ENCODE measurements at regions not wholly inside any gene's neighbourhood (a gene's known extent, or its start where the extent isn't known, plus 50 kb on each side); places are given as distances from the start of the nearest gene placed in this dataset.

DNA sequence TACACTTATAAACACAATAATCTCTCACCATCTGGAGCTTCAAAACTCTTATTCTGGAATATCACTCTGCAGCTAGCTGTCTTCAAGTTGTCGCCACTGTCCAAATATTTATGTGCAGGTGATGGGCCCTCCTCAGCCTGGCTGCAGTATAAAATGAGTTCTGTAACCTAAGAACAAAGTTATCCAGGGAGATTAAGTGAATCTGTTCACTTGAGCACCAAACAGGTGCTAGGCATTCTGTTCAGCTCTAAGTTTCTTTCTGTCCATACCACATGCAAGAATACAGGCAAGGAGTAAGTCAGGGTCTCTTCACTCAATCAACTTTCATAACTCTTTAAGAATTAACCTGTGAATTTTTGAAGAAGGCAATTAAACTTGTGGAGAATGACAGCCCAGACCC is 344.1 kb downstream of the PLK2 start:
- no peak for TF ChIP-seq EZH2phosphoT487 (IDR thresholded peaks at IDR 0.05; ENCODE audit: borderline replicate concordance, low read length)
- TF ChIP-seq, protein P1, sequence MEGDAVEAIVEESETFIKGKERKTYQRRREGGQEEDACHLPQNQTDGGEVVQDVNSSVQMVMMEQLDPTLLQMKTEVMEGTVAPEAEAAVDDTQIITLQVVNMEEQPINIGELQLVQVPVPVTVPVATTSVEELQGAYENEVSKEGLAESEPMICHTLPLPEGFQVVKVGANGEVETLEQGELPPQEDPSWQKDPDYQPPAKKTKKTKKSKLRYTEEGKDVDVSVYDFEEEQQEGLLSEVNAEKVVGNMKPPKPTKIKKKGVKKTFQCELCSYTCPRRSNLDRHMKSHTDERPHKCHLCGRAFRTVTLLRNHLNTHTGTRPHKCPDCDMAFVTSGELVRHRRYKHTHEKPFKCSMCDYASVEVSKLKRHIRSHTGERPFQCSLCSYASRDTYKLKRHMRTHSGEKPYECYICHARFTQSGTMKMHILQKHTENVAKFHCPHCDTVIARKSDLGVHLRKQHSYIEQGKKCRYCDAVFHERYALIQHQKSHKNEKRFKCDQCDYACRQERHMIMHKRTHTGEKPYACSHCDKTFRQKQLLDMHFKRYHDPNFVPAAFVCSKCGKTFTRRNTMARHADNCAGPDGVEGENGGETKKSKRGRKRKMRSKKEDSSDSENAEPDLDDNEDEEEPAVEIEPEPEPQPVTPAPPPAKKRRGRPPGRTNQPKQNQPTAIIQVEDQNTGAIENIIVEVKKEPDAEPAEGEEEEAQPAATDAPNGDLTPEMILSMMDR (conservative IDR thresholded peaks at IDR 0.05; ENCODE audit: low read depth, low read length), result no peak
- TF ChIP-seq EZH2 (IDR thresholded peaks at IDR 0.05; ENCODE audit: low read length, unreplicated experiment), result no peak

Measured in PC-3 (cell line).